ENCODE measurements at regions not wholly inside any gene's neighbourhood (a gene's known extent, or its start where the extent isn't known, plus 50 kb on each side); places are given as distances from the start of the nearest gene placed in this dataset.

GRCh38 chr6:144447472-144447871 is 162.3 kb downstream of the UTRN start:
- CTCF ChIA-PET = no interaction called here
- no peak overlapping the region for H3K27ac Mint-ChIP-seq

DNA sequence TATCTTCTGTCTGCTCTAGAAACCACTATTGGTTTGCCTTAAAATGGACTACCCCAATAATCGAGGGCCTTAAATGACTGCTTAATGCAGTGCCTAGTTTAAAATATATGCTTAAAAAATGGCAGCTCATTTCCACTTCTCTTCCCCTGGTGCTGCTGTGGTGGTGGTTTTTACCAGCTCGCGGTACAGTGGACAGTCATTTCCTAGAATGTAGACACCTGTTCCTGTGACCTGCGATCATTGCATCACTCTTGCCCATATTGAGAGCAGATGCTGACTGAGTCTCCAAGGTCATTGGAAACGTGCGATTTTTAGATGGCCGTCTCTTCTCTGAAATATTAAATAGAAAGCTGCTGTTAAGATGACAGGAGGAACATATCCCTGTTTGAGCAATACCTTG is 164.1 kb downstream of the UTRN start:
- Mint-ChIP-seq H3K9me3 (no peaks in the 10 kb centered on the region), H3K4me1 (ENCODE audit: low read depth) (no peaks in the 10 kb centered on the region), H3K27ac (no peak overlapping the region), H3K36me3 (ENCODE audit: low read depth) (peaks cover 87% of the 10 kb centered on the region), H3K27me3 (no peaks in the 10 kb centered on the region), H3K4me3 (no peak overlapping the region)
- Histone ChIP-seq H3K27ac (ENCODE audit: low read depth in 1 of 2, low read length in 2 of 2) (no peak overlapping the region), H3K36me3 (ENCODE audit: insufficient read depth, low read length) (peaks cover 85% of the 10 kb centered on the region), H3K4me3 (ENCODE audit: low read length) (no peak overlapping the region), H3K27me3 (ENCODE audit: control insufficient read depth in 1 of 2, insufficient read depth in 2 of 2, low read length in 2 of 2) (no peaks in the 10 kb centered on the region), H3K4me1 (ENCODE audit: insufficient read depth, low read length) (no peaks in the 10 kb centered on the region), H3K9me3 (ENCODE audit: control insufficient read depth in 1 of 2, insufficient read depth in 1 of 2, low read length in 2 of 2) (no peaks in the 10 kb centered on the region)
- ATAC-seq (ENCODE audit: poor library complexity) (no peak), DNase-seq (no peak)
- ChIA-PET POLR2A (no interaction called here), CTCF (no interaction called here)
- intact Hi-C loops (cut with DNase I, micrococcal nuclease) = no loop called here
- TF ChIP-seq, protein P1, sequence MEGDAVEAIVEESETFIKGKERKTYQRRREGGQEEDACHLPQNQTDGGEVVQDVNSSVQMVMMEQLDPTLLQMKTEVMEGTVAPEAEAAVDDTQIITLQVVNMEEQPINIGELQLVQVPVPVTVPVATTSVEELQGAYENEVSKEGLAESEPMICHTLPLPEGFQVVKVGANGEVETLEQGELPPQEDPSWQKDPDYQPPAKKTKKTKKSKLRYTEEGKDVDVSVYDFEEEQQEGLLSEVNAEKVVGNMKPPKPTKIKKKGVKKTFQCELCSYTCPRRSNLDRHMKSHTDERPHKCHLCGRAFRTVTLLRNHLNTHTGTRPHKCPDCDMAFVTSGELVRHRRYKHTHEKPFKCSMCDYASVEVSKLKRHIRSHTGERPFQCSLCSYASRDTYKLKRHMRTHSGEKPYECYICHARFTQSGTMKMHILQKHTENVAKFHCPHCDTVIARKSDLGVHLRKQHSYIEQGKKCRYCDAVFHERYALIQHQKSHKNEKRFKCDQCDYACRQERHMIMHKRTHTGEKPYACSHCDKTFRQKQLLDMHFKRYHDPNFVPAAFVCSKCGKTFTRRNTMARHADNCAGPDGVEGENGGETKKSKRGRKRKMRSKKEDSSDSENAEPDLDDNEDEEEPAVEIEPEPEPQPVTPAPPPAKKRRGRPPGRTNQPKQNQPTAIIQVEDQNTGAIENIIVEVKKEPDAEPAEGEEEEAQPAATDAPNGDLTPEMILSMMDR (IDR thresholded peaks at IDR 0.05) = no peak

More at GRCh38 chr6:144447472-144447871, 162.3 kb downstream of the UTRN start:
- Histone ChIP-seq H3K36me3 (ENCODE audit: insufficient read depth, low read length) (peaks cover 82% of the 10 kb centered on the region), H3K27me3 (ENCODE audit: control insufficient read depth in 1 of 2, insufficient read depth in 2 of 2, low read length in 2 of 2) (no peaks in the 10 kb centered on the region), H3K27ac (ENCODE audit: low read depth in 1 of 2, low read length in 2 of 2) (no peak overlapping the region), H3K9me3 (ENCODE audit: control insufficient read depth in 1 of 2, insufficient read depth in 1 of 2, low read length in 2 of 2) (no peaks in the 10 kb centered on the region), H3K4me1 (ENCODE audit: insufficient read depth, low read length) (no peaks in the 10 kb centered on the region), H3K4me3 (ENCODE audit: low read length) (no peak overlapping the region)
- ATAC-seq (ENCODE audit: poor library complexity) = no peak
- no peak overlapping the region for H3K4me3 Mint-ChIP-seq
- H3K36me3 Mint-ChIP-seq (ENCODE audit: low read depth) = peaks cover 85% of the 10 kb centered on the region
- POLR2A ChIA-PET = no interaction called here
- H3K27me3 Mint-ChIP-seq = no peaks in the 10 kb centered on the region
- no peaks in the 10 kb centered on the region for H3K9me3 Mint-ChIP-seq
- intact Hi-C loops (cut with DNase I, micrococcal nuclease) = no loop called here
- TF ChIP-seq, protein P1 (IDR thresholded peaks at IDR 0.05) = no peak
- H3K4me1 Mint-ChIP-seq (ENCODE audit: low read depth) = no peaks in the 10 kb centered on the region
- no peak for DNase-seq

DNA sequence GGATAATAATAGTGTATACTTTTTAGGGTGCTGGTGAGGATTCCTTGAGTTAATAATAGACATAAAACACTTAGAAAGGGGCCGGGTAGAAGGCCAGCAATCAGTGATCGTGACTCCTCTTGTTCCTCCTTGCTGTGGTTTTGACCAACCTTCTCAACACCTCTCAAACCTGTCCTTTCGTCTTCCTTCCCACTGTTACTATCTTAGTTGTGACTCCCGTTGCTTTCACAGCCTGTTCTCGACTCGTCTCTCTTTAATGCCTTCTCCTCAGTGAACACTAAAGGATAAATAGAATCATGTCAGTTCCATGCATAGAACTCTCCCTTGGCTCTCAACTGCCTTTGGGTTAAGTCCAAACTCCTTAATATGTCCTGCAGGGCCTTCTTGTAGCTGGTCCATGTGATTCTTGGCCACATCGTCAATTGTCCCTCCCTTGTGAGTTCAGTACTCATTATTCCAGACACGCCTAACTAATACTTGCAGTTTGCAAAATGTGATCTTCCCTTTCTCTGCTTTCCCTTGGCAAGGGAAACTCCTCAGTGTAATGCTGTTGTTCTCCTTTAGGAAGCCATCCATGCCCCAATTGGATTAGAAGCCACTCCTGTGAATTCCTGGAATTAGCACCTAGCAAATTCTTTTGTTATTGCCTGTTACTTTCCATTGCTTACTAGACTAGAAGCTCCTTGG is 164.9 kb downstream of the UTRN start:
- no peaks in the 10 kb centered on the region for H3K4me1 ChIP-seq (ENCODE audit: insufficient read depth, low read length)
- Mint-ChIP-seq H3K9me3 (no peaks in the 10 kb centered on the region), H3K36me3 (ENCODE audit: low read depth) (peaks cover 89% of the 10 kb centered on the region), H3K4me3 (no peak overlapping the region), H3K27me3 (no peaks in the 10 kb centered on the region), H3K4me1 (ENCODE audit: low read depth) (no peaks in the 10 kb centered on the region), H3K27ac (no peak overlapping the region)
- H3K4me3 ChIP-seq (ENCODE audit: low read length) = no peak overlapping the region
- ChIA-PET POLR2A (interaction anchor here (0.6 kb wide), 1 partner anchor 218 kb away, joined by 3 read pairs; no protein-coding TSS in a partner anchor), CTCF (no interaction called here)
- DNase-seq (no peak), ATAC-seq (ENCODE audit: poor library complexity) (no peak)
- H3K27me3 ChIP-seq (ENCODE audit: control insufficient read depth in 1 of 2, insufficient read depth in 2 of 2, low read length in 2 of 2) = no peaks in the 10 kb centered on the region
- no peaks in the 10 kb centered on the region for H3K9me3 ChIP-seq (ENCODE audit: control insufficient read depth in 1 of 2, insufficient read depth in 1 of 2, low read length in 2 of 2)
- TF ChIP-seq, protein P1 (IDR thresholded peaks at IDR 0.05) = no peak
- H3K36me3 ChIP-seq (ENCODE audit: insufficient read depth, low read length) = peaks cover 83% of the 10 kb centered on the region
- no peak overlapping the region for H3K27ac ChIP-seq (ENCODE audit: low read depth in 1 of 2, low read length in 2 of 2)
- intact Hi-C loops (cut with DNase I, micrococcal nuclease) = no loop called here

Data from CD4-positive, alpha-beta T cell (primary cell).